ENCODE measurements at regions not wholly inside any gene's neighbourhood (a gene's known extent, or its start where the extent isn't known, plus 50 kb on each side); places are given as distances from the start of the nearest gene placed in this dataset.

GRCh38 chr3:153617463-153617862, 455.4 kb downstream of the RAP2B start:
- Histone ChIP-seq H3K27me3 (no peaks in the 10 kb centered on the region), H3K36me3 (ENCODE audit: low read depth, missing control alignments) (no peaks in the 10 kb centered on the region), H3K4me1 (no peaks in the 10 kb centered on the region), H3K9me3 (no peaks in the 10 kb centered on the region), H3K4me3 (no peak overlapping the region), H3K27ac (no peak overlapping the region)
- intact Hi-C loops (cut with DNase I; ENCODE audit: low total_unique reads) = no loop called here
- WGBS, 2 donors = 0 to 88% methylated on average over 1 of the region's 1 CpG
- no peak for TF ChIP-seq CTCF (IDR thresholded peaks at IDR 0.05)
- no peak for TF ChIP-seq POLR2A (IDR thresholded peaks at IDR 0.05)
- DNase-seq = no peak

- no peaks in the 10 kb centered on the region for H3K9me3 ChIP-seq
- intact Hi-C loops (cut with DNase I; ENCODE audit: low total_unique reads) = no loop called here
- no peaks in the 10 kb centered on the region for H3K4me1 ChIP-seq
- H3K36me3 ChIP-seq (ENCODE audit: low read depth, missing control alignments) = no peaks in the 10 kb centered on the region
- no peak for DNase-seq
- WGBS, 2 donors = 87 to 92% methylated on average over 3 of the region's 3 CpGs
- no peak overlapping the region for H3K27ac ChIP-seq
- H3K27me3 ChIP-seq = no peaks in the 10 kb centered on the region
- no peak overlapping the region for H3K4me3 ChIP-seq
- TF ChIP-seq POLR2A (IDR thresholded peaks at IDR 0.05) (no peak), CTCF (IDR thresholded peaks at IDR 0.05) (no peak)
These were observed 456.1 kb downstream of the RAP2B start for GRCh38 chr3:153618176-153618575.

- no peaks in the 10 kb centered on the region for H3K9me3 ChIP-seq
- no peaks in the 10 kb centered on the region for H3K36me3 ChIP-seq (ENCODE audit: low read depth, missing control alignments)
- no peak overlapping the region for H3K4me3 ChIP-seq
- H3K4me1 ChIP-seq = no peaks in the 10 kb centered on the region
- TF ChIP-seq POLR2A (IDR thresholded peaks at IDR 0.05) = no peak
- no peak for TF ChIP-seq CTCF (IDR thresholded peaks at IDR 0.05)
- 99 to 100% methylated on average over 2 of the region's 2 CpGs for WGBS, 2 donors
- DNase-seq = no peak
- no peaks in the 10 kb centered on the region for H3K27me3 ChIP-seq
- intact Hi-C loops (cut with DNase I; ENCODE audit: low total_unique reads) = no loop called here
- no peak overlapping the region for H3K27ac ChIP-seq
These were observed 457.2 kb downstream of the RAP2B start for GRCh38 chr3:153619268-153619667.

- WGBS, 2 donors = 84 to 87% methylated on average over 2 of the region's 2 CpGs
- no peak for DNase-seq
- no peaks in the 10 kb centered on the region for H3K4me1 ChIP-seq
- intact Hi-C loops (cut with DNase I; ENCODE audit: low total_unique reads) = no loop called here
- H3K4me3 ChIP-seq = no peak overlapping the region
- H3K9me3 ChIP-seq = no peaks in the 10 kb centered on the region
- no peaks in the 10 kb centered on the region for H3K27me3 ChIP-seq
- no peak for TF ChIP-seq POLR2A (IDR thresholded peaks at IDR 0.05)
- TF ChIP-seq CTCF (IDR thresholded peaks at IDR 0.05) = no peak
- no peak overlapping the region for H3K27ac ChIP-seq
- H3K36me3 ChIP-seq (ENCODE audit: low read depth, missing control alignments) = no peaks in the 10 kb centered on the region
These were observed 459.9 kb downstream of the RAP2B start for GRCh38 chr3:153621953-153622352.

- Histone ChIP-seq H3K4me3 (no peak overlapping the region), H3K9me3 (no peaks in the 10 kb centered on the region), H3K27me3 (no peaks in the 10 kb centered on the region), H3K27ac (no peak overlapping the region), H3K4me1 (no peaks in the 10 kb centered on the region), H3K36me3 (ENCODE audit: low read depth, missing control alignments) (no peaks in the 10 kb centered on the region)
- intact Hi-C loops (cut with DNase I; ENCODE audit: low total_unique reads) = no loop called here
- TF ChIP-seq POLR2A (IDR thresholded peaks at IDR 0.05) (no peak), CTCF (IDR thresholded peaks at IDR 0.05) (no peak)
- WGBS, 2 donors = 96 to 100% methylated on average over 1 of the region's 1 CpG
- DNase-seq = no peak
These were observed 461.8 kb downstream of the RAP2B start for GRCh38 chr3:153623834-153624233.

All from testis (tissue), 2 donors.